Mesenchymal stem cell (in vitro differentiated cells and primary cell): ENCODE measurements at regions not wholly inside any gene's neighbourhood (a gene's known extent, or its start where the extent isn't known, plus 50 kb on each side); places are given as distances from the start of the nearest gene placed in this dataset.
A peak's percentile ranks its signal among the peaks of the same experiment; 100 is the strongest.

Source experiments
- DNase-seq: peaks from one replicate; pipeline ENCODE4 v3.0.0-alpha.2; 2013
- H2AFZ ChIP-seq: one replicate; pipeline ENCODE4 v1.6.1; 2013; ENCODE audit warnings: low read depth, mild to moderate bottlenecking, control low read depth, inconsistent platforms, low read length, moderate library complexity
- H2AK5ac ChIP-seq: 2 replicates; pipeline ENCODE4 v1.6.1; 2013; ENCODE audit warnings: low read length, moderate library complexity, mild to moderate bottlenecking, inconsistent platforms; ENCODE audit not compliant: severe bottlenecking
- H2BK120ac ChIP-seq: one replicate; pipeline ENCODE4 v1.6.1; 2013; ENCODE audit warnings: low read depth, mild to moderate bottlenecking, inconsistent platforms, low read length, moderate library complexity
- H2BK12ac ChIP-seq, 2 experiments: one replicate each; pipeline ENCODE4 v1.6.1; 2013; ENCODE audit warnings: inconsistent platforms in 2 of 2, low read length in 2 of 2, mild to moderate bottlenecking in 2 of 2, moderate library complexity in 2 of 2, control low read depth in 1 of 2
- H2BK15ac ChIP-seq: one replicate; pipeline ENCODE4 v1.6.1; 2013; ENCODE audit warnings: mild to moderate bottlenecking, low read depth, inconsistent platforms; ENCODE audit not compliant: poor library complexity, severe bottlenecking
- H2BK5ac ChIP-seq: 2 replicates; pipeline ENCODE4 v1.6.1; 2013; ENCODE audit warnings: low read depth, mild to moderate bottlenecking, low read length, control low read depth, inconsistent platforms; ENCODE audit not compliant: poor library complexity, severe bottlenecking
- H3K14ac ChIP-seq, 2 experiments: one replicate each; pipeline ENCODE4 v1.6.1; 2013; ENCODE audit warnings: inconsistent platforms in 2 of 2, low read length in 2 of 2, control low read depth in 1 of 2, mild to moderate bottlenecking in 1 of 2, moderate library complexity in 1 of 2
- H3K18ac ChIP-seq, 2 experiments: one replicate each; pipeline ENCODE4 v1.6.1; 2013; ENCODE audit warnings: inconsistent platforms in 2 of 2, low read length in 2 of 2, control low read depth in 1 of 2, low read depth in 1 of 2, mild to moderate bottlenecking in 1 of 2
- H3K23ac ChIP-seq, 2 experiments: one replicate each; pipeline ENCODE4 v1.6.1; 2013; ENCODE audit warnings: inconsistent platforms in 2 of 2, low read length in 2 of 2, mild to moderate bottlenecking in 2 of 2, moderate library complexity in 2 of 2, control low read depth in 1 of 2
- H3K27ac ChIP-seq: 2 replicates; pipeline ENCODE4 v1.5.1; 2013; ENCODE audit warnings: mild to moderate bottlenecking, moderate library complexity, low read length, control low read depth, inconsistent platforms; ENCODE audit not compliant: poor library complexity, severe bottlenecking
- H3K27me3 ChIP-seq, 2 experiments: 2 replicates each; pipeline versions ENCODE4 v1.6.1 to v1.7.0; 2013; ENCODE audit warnings: low read length in 2 of 2, mild to moderate bottlenecking in 2 of 2, moderate library complexity in 2 of 2, control low read depth in 1 of 2, inconsistent platforms in 1 of 2; ENCODE audit not compliant: control insufficient read depth in 1 of 2, insufficient read depth in 1 of 2
- H3K36me3 ChIP-seq, 2 experiments: 2 replicates each; pipeline versions ENCODE4 v1.6.1 to v1.7.0; 2013; ENCODE audit warnings: low read length in 2 of 2, control low read depth in 1 of 2, inconsistent platforms in 1 of 2, low read depth in 1 of 2, mild to moderate bottlenecking in 1 of 2; ENCODE audit not compliant: insufficient read depth in 2 of 2, control insufficient read depth in 1 of 2
- H3K4ac ChIP-seq, 2 experiments: one replicate each; pipeline ENCODE4 v1.6.1; 2013; ENCODE audit warnings: inconsistent platforms in 2 of 2, low read length in 2 of 2, mild to moderate bottlenecking in 2 of 2, moderate library complexity in 2 of 2, control low read depth in 1 of 2, low read depth in 1 of 2
- H3K4me1 ChIP-seq: 2 replicates; pipeline ENCODE4 v1.6.1; 2013; ENCODE audit warnings: low read depth, low read length, control low read depth; ENCODE audit not compliant: control insufficient read depth, insufficient read depth
- H3K4me2 ChIP-seq: 2 replicates; pipeline ENCODE4 v1.6.1; 2013; ENCODE audit warnings: low read length, mild to moderate bottlenecking, inconsistent platforms; ENCODE audit not compliant: poor library complexity, severe bottlenecking
- H3K4me3 ChIP-seq, 2 experiments: 2 replicates each; pipeline versions ENCODE4 v1.5.1 to v1.7.0; 2013; ENCODE audit warnings: low read length in 2 of 2, mild to moderate bottlenecking in 2 of 2, control low read depth in 1 of 2, low read depth in 1 of 2; ENCODE audit not compliant: insufficient read depth in 1 of 2
- H3K79me1 ChIP-seq: replicated peaks from 2 replicates; pipeline ENCODE4 v1.6.1; 2013; ENCODE audit warnings: mild to moderate bottlenecking, control low read depth, low read length, inconsistent platforms; ENCODE audit not compliant: poor library complexity, severe bottlenecking
- H3K9ac ChIP-seq: 2 replicates; pipeline ENCODE4 v1.7.0; 2013; ENCODE audit warnings: mild to moderate bottlenecking, low read length, moderate library complexity
- H3K9me3 ChIP-seq: 2 replicates; pipeline ENCODE4 v1.7.0; 2013; ENCODE audit warnings: mild to moderate bottlenecking, low read length; ENCODE audit not compliant: control insufficient read depth
- H4K8ac ChIP-seq: one replicate; pipeline ENCODE4 v1.6.1; 2013; ENCODE audit warnings: inconsistent platforms, mild to moderate bottlenecking, low read length, moderate library complexity
- H4K91ac ChIP-seq: one replicate; pipeline ENCODE4 v1.6.1; 2013; ENCODE audit warnings: mild to moderate bottlenecking, low read length, inconsistent platforms
- WGBS: methylation state at CpG from one replicate; pipeline ENCODE4 v1.1.7; 2013; ENCODE audit warnings: mixed read lengths; 5-methylcytosine and 5-hydroxymethylcytosine counted together

DNA sequence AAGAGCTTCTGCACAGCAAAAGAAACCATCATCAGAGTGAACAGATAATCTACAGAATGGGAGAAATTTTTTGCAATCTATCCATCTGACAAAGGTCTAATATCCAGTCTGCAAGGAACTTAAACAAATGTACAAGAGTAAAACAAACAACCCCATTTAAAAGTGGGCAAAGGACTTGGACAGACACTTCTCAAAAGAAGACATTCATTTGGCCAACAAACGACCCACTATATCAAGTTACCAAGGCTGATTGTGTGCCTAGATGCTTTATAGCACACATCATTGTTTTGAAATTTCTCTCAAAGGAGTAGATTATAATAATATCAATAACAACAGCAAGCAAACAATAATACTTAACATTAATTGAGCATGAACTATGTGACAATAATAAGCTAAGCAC lies 117.1 kb downstream of the TFPI2 start:
- no peak for DNase-seq
- no peak overlapping the region for H3K4me2 ChIP-seq
- no CpG with 5 or more reads among the region's 1 CpG for WGBS
- no peak overlapping the region for H3K4me3 ChIP-seq
- H3K18ac ChIP-seq: no peak overlapping the region
- no peak overlapping the region for H4K8ac ChIP-seq
- H2BK12ac ChIP-seq: no peak overlapping the region
- no peak overlapping the region for H2BK15ac ChIP-seq
- H3K14ac ChIP-seq: no peak overlapping the region
- no peak overlapping the region for H3K9ac ChIP-seq
- no peak overlapping the region for H3K27ac ChIP-seq
- no peak overlapping the region for H3K4ac ChIP-seq
- H2AFZ ChIP-seq: no peak overlapping the region
- H2BK120ac ChIP-seq: no peak overlapping the region
- H4K91ac ChIP-seq: no peak overlapping the region
- peaks cover 0 to 3% of the 10 kb centered on the region in 2 experiments for H3K27me3 ChIP-seq
- H2AK5ac ChIP-seq: no peak overlapping the region
- no peak overlapping the region for H2BK5ac ChIP-seq
- H3K36me3 ChIP-seq: no peaks in the 10 kb centered on the region
- no peaks in the 10 kb centered on the region for H3K4me1 ChIP-seq
- H3K9me3 ChIP-seq: no peaks in the 10 kb centered on the region
- no peaks in the 10 kb centered on the region for H3K79me1 ChIP-seq
- H3K23ac ChIP-seq: no peak overlapping the region

DNA sequence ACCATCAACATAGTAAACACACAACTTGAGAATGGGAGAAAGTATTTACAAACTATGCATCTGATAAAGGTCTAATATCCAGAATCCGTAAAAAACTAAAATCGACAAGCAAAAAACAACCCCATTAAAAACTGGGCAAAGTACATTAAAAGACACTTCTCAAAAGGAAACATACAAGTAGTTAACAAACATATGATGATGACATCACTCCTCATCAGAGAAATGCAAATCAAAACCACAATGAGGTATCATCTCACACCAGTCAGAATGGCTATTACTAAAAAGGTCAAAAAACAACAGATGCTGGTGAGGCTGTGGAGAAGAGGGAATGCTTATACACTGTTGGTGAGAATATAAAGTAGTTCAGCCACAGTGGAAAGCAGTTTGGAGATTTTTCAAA lies 125.1 kb downstream of the TFPI2 start:
- Histone ChIP-seq H2BK5ac (no peak overlapping the region), H3K4me3 (no peak overlapping the region), H3K79me1 (no peaks in the 10 kb centered on the region), H4K8ac (no peak overlapping the region), H2BK15ac (no peak overlapping the region), H3K4me1 (no peaks in the 10 kb centered on the region), H2AK5ac (no peak overlapping the region), H3K9ac (no peak overlapping the region), H3K14ac (no peak overlapping the region), H2AFZ (no peak overlapping the region), H3K4me2 (no peak overlapping the region), H2BK12ac (no peak overlapping the region), H3K9me3 (no peaks in the 10 kb centered on the region), H3K27ac (no peak overlapping the region), H3K27me3 (no peaks in the 10 kb centered on the region), H2BK120ac (no peak overlapping the region), H3K36me3 (no peaks in the 10 kb centered on the region), H3K23ac (no peak overlapping the region), H3K18ac (no peak overlapping the region), H3K4ac (no peak overlapping the region), H4K91ac (no peak overlapping the region)
- 100% methylated on average over 2 of the region's 2 CpGs for WGBS
- no peak for DNase-seq

DNA sequence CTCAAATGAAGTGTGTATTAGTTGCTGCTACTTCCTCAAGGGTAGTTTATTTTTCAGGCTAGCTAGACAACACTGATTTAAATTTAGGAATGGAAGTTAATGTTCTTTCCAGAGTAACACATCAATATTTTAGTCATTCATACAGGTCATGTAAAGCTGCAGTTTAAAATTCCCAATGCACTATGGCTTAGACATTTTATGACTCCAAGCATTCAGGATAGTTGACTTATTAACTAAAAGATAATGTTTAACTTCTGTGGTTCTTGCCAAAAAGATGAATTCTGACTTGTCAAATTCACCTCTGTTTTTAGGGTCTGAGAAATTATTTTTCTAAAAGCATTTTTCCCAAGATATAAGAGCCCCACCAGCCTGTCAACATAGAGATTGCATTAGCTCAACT lies 131.9 kb downstream of the TFPI2 start:
- H3K9me3 ChIP-seq: no peaks in the 10 kb centered on the region
- H3K36me3 ChIP-seq: no peaks in the 10 kb centered on the region
- H4K91ac ChIP-seq: no peak overlapping the region
- no peak overlapping the region for H2BK120ac ChIP-seq
- no peak overlapping the region for H2BK12ac ChIP-seq
- H2AK5ac ChIP-seq: no peak overlapping the region
- no peak overlapping the region for H2BK15ac ChIP-seq
- H3K27me3 ChIP-seq: no peaks in the 10 kb centered on the region
- no peak overlapping the region for H3K18ac ChIP-seq
- H3K23ac ChIP-seq: no peak overlapping the region
- no peak overlapping the region for H3K4ac ChIP-seq
- no peak overlapping the region for H2BK5ac ChIP-seq
- peaks cover 2% of the 10 kb centered on the region for H3K4me1 ChIP-seq
- H3K4me3 ChIP-seq: no peak overlapping the region
- H4K8ac ChIP-seq: no peak overlapping the region
- peak overlapping the region; percentile 89 for H3K27ac ChIP-seq
- no peak for DNase-seq
- no peaks in the 10 kb centered on the region for H3K79me1 ChIP-seq
- H3K4me2 ChIP-seq: no peak overlapping the region
- H3K9ac ChIP-seq: no peak overlapping the region
- no peak overlapping the region for H2AFZ ChIP-seq
- H3K14ac ChIP-seq: no peak overlapping the region

DNA sequence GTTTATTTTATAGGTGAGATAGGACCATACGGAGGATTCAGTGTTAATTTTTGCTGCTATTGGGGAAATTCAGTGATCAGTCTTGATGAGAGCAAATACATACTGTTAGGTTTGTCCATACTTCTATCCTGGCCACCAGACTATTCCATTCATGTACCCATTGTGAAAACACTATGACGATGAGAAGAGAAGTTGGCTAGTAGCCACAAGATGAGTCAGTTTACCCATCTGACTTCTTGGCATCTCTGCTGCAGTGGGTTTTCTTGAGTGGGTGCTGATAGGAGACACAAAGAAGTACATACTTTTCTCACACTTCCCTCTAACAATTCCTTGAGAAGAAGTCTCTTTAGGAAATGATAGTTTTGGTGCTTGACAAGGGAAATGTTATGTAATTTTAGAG lies 133.1 kb downstream of the TFPI2 start:
- peak; percentile 3 for DNase-seq
- no peak overlapping the region for H3K18ac ChIP-seq
- H3K27ac ChIP-seq: peak overlapping the region; percentile 58
- H3K9me3 ChIP-seq: no peaks in the 10 kb centered on the region
- no peak overlapping the region for H2BK15ac ChIP-seq
- no peak overlapping the region for H3K14ac ChIP-seq
- H2AFZ ChIP-seq: no peak overlapping the region
- H3K79me1 ChIP-seq: no peaks in the 10 kb centered on the region
- no peak overlapping the region for H3K23ac ChIP-seq
- no peaks in the 10 kb centered on the region for H3K36me3 ChIP-seq
- H4K91ac ChIP-seq: no peak overlapping the region
- no peak overlapping the region for H3K4me3 ChIP-seq
- H4K8ac ChIP-seq: no peak overlapping the region
- no peak overlapping the region for H3K4ac ChIP-seq
- WGBS: 100% methylated on average over 1 of the region's 2 CpGs
- H3K4me1 ChIP-seq: peaks cover 2% of the 10 kb centered on the region
- no peak overlapping the region for H3K9ac ChIP-seq
- no peak overlapping the region for H3K4me2 ChIP-seq
- no peak overlapping the region for H2BK12ac ChIP-seq
- no peak overlapping the region for H2AK5ac ChIP-seq
- H2BK120ac ChIP-seq: no peak overlapping the region
- H2BK5ac ChIP-seq: no peak overlapping the region
- no peaks in the 10 kb centered on the region for H3K27me3 ChIP-seq
